Epithelial cell of esophagus (primary cell): ENCODE measurements at regions not wholly inside any gene's neighbourhood (a gene's known extent, or its start where the extent isn't known, plus 50 kb on each side); places are given as distances from the start of the nearest gene placed in this dataset.
A peak's percentile ranks its signal among the peaks of the same experiment; 100 is the strongest.

Experiments used
- DNase-seq: peaks from one replicate; pipeline ENCODE4 v3.0.0; 2010; ENCODE audit warnings: low read depth
- H3K4me3 ChIP-seq: 2 replicates; pipeline ENCODE4 v1.5.1; 2011; ENCODE audit warnings: mild to moderate bottlenecking, low read length, control low read depth
- TF ChIP-seq, protein P1 (sequence below): IDR thresholded peaks from 2 replicates; pipeline ENCODE4 v1.5.1; 2011; ENCODE audit warnings: low read depth, mild to moderate bottlenecking, low read length, control low read depth, inconsistent platforms; ENCODE audit not compliant: insufficient read depth; ENCODE audit errors: missing control alignments

DNA sequence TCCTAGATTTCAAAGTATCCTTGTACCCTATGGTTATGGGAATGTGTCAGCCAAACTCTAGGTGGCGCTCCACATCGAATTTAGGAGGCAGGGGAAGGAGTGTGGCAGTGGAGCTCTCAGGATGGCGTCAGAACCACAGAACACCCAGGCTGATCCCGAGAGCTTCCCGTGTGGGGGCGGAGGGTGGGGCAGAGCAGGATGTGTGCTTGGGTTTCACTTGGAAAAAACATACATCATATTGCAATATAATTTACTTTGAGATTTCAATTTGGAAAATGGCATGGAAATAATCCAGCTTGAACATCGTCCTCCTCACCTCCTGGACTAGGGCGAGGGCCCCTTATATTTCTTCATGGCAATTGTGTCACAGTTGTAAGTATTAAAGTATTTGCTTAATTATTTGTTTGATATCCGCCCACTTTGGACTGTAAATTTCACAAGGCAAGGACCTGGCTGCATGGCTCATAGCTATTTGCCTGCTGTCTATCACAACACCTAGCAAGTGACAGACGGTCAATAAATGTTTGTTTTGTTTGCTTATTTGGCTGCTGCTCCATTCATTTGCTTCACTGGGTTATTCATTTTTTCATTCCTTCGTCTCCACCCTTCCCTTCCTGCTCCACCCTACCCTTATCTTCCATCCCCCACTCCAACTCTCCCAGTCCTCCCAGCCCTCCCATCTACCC, 221.5 kb upstream of the HMGA2 start:
- H3K4me3 ChIP-seq = peak overlapping the region; percentile 14
- peak; percentile 96 for DNase-seq
- TF ChIP-seq, protein P1, sequence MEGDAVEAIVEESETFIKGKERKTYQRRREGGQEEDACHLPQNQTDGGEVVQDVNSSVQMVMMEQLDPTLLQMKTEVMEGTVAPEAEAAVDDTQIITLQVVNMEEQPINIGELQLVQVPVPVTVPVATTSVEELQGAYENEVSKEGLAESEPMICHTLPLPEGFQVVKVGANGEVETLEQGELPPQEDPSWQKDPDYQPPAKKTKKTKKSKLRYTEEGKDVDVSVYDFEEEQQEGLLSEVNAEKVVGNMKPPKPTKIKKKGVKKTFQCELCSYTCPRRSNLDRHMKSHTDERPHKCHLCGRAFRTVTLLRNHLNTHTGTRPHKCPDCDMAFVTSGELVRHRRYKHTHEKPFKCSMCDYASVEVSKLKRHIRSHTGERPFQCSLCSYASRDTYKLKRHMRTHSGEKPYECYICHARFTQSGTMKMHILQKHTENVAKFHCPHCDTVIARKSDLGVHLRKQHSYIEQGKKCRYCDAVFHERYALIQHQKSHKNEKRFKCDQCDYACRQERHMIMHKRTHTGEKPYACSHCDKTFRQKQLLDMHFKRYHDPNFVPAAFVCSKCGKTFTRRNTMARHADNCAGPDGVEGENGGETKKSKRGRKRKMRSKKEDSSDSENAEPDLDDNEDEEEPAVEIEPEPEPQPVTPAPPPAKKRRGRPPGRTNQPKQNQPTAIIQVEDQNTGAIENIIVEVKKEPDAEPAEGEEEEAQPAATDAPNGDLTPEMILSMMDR = peak; percentile 85

DNA sequence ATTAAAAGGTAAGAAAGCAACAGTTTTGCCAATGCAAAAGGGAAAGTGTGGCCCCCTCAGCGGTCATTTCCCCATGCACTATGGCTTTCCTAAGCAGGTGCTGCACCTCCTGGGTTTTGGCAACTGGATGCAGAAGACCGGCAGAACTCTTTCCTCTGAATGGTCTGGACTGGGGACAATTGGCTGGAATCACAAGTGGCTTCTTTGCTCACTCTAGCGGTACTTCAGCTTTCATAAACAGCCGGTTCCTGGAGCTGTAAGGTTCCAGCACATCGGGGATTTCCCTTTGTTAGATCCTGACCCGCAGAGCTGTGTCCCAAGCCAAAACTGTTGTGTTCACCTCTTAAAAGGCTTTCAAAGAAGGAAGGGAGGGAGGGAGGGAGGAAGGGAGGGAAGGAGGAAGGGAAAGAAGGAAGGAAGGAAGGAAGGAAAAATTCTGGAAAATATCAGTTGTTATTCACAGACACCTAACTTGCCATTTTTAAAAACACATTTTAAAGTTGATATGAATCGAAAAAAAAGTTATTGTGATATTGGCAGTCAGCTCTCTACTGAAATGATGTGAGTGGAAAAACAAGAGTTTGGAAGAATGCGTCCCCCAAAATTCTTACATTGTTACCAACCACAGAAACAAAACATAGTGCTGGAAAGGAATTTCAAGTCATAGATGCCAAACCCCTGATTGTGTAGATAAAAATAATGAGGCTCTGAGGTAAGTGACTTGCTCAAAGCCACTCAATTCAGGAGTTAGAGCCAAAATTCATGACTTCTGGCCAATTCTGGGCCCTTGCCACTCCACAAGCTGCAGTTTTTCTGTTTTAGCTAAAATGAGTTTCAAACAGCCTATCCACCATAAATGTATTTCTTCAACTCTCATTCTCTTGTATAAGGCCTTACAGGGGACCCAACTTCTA, 220.6 kb upstream of the HMGA2 start:
- TF ChIP-seq, protein P1 = no peak
- DNase-seq = peak; percentile 73
- H3K4me3 ChIP-seq = peak overlapping the region; percentile 5

DNA sequence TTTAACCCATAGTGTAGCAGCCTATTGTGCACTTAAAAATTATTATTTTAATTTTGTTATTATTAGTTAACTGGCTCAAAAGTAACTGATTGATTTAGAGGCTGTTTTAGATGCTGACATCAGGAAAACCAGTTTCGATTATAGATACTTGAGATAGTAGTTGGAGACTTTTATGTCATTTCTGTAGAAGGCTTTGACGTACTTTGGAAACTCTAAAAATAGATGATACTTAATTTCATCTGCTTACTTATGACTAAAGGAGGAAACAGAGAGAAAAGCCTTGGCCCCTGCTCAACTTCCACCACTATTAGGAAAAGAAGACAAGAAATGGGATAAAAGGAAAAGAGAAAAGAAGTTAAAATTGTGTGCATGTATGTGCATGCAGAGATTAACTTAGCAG, 219.3 kb upstream of the HMGA2 start:
- H3K4me3 ChIP-seq = no peak overlapping the region
- TF ChIP-seq, protein P1 = no peak
- no peak for DNase-seq

DNA sequence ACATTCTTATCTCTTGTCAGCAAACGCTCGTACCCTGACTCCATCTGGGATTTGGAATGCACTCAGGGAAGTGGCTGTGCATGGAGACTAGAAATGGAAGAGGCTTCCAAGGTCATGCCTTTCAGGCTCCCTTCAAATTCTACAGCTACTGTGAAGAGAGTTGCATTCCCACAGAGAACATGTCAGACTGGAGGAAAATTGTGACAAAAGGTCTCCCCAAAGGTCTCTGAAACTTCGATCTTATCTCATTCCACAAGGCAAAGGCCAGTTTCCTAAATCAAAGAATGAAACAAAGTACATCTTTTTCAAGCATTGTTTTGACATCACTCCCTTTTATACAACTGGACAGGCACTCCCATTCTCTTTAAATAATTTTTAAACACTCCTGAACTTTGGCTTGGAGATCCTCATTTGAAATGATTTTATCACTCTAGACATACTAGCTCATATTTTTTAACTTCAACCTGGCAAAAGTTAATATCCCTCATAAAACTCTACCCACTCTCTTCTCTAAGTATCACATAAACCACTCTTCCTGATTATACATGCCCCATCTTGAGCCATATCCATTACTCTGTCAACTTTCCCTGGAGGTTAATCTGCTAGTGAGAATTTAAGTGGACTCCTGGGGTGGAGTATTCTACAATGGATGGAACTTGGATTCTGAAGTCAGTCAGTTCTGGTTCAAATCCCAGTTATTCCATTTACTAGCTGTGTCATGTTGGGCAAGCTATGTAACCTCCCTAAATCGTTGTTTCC, 218.1 kb upstream of the HMGA2 start:
- no peak for DNase-seq
- TF ChIP-seq, protein P1 = no peak

DNA sequence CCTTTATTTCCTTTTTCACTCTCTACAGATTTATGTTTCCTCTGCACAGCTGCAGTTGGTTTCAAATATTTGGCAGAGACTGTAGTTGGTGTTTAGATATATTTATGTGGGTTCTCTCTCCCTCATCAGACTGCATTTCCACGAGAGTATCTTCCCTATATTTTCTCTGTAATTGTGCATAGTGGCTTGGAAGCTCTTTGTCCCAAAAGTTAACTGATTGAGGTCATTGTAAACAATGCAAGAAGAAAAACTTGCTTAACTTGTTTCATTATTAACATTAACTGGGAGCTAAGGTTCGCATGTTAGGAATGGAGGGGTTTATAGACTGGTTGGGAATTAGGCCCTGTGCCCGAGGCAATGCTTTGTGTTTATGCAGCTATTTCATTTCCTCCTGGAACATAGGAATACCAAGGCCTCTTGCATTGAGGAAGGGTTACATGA, 216.9 kb upstream of the HMGA2 start:
- peak; percentile 56 for DNase-seq
- TF ChIP-seq, protein P1 = no peak
- H3K4me3 ChIP-seq = no peak overlapping the region

More for the DNA sequence above, 218.1 kb upstream of the HMGA2 start:
- no peak overlapping the region for H3K4me3 ChIP-seq

DNA sequence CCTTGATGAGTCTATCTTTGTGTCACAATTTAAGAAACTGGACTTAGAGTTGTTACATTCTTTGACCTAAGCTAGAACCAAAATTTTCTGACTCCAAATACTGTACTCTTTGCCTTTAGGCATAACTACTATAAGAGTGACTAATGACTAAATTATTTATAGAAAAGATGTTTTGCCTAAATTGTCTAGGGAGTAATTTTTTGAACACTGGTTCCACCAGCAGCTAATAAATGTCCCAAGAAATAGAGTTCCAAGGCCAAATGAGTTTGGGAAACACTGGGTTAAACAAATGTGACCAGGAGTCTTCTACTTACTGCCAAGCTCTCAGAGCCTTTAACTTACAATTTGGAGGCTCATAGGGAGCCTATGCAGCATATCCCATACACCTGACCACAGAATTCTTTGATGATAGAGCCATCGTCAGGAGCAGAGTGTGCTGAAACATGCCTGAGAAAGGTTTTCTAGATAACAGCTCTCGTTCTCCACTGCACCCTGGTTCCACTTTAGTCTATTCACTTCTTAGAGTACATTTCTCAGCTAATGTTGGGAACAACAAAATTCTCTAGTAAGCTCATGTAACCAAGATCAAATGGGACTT, 215.9 kb upstream of the HMGA2 start:
- peak; percentile 69 for DNase-seq
- TF ChIP-seq, protein P1 = no peak
- H3K4me3 ChIP-seq = no peak overlapping the region
